ENCODE measurements at regions not wholly inside any gene's neighbourhood (a gene's known extent, or its start where the extent isn't known, plus 50 kb on each side); places are given as distances from the start of the nearest gene placed in this dataset.

GRCh38 chr12:18982226-18982949, 147.1 kb upstream of the PLEKHA5 start:
- H3K9me3 Mint-ChIP-seq, result peaks cover 4 to 8% of the 10 kb centered on the region in 2 donors
- DNase-seq (no peak), ATAC-seq (replicated peaks) (no peak)
- no peaks in the 10 kb centered on the region for H3K27me3 Mint-ChIP-seq
- no peak overlapping the region for H3K27ac Mint-ChIP-seq
- no peaks in the 10 kb centered on the region for H3K36me3 Mint-ChIP-seq
- H3K4me3 Mint-ChIP-seq, result no peak overlapping the region
- H3K4me1 Mint-ChIP-seq, result no peaks in the 10 kb centered on the region

GRCh38 chr12:18983854-18984253, 145.7 kb upstream of the PLEKHA5 start:
- no peaks in the 10 kb centered on the region for H3K36me3 Mint-ChIP-seq
- no peaks in the 10 kb centered on the region for H3K27me3 Mint-ChIP-seq
- H3K9me3 Mint-ChIP-seq, result peaks cover 4 to 6% of the 10 kb centered on the region in 2 donors
- no peaks in the 10 kb centered on the region for H3K4me1 Mint-ChIP-seq
- DNase-seq (no peak), ATAC-seq (replicated peaks) (no peak)
- no peak overlapping the region for H3K4me3 Mint-ChIP-seq
- H3K27ac Mint-ChIP-seq, result no peak overlapping the region

- H3K36me3 Mint-ChIP-seq, result no peaks in the 10 kb centered on the region
Measured at GRCh38 chr12:18990856-18991255, 138.7 kb upstream of the PLEKHA5 start.

GRCh38 chr12:18992336-18992735, 137.2 kb upstream of the PLEKHA5 start:
- Mint-ChIP-seq H3K4me1 (no peaks in the 10 kb centered on the region), H3K9me3 (peaks cover 0 to 2% of the 10 kb centered on the region in 2 donors), H3K36me3 (no peaks in the 10 kb centered on the region), H3K27ac (no peak overlapping the region), H3K27me3 (no peaks in the 10 kb centered on the region), H3K4me3 (no peak overlapping the region)
- DNase-seq, result no peak
- ATAC-seq (replicated peaks), result no peak

More at GRCh38 chr12:18990856-18991255, 138.7 kb upstream of the PLEKHA5 start:
- Mint-ChIP-seq H3K27ac (no peak overlapping the region), H3K4me3 (no peak overlapping the region), H3K4me1 (no peaks in the 10 kb centered on the region), H3K27me3 (no peaks in the 10 kb centered on the region), H3K9me3 (no peaks in the 10 kb centered on the region)
- DNase-seq (no peak), ATAC-seq (replicated peaks) (no peak)

- no peak for DNase-seq
- no peak overlapping the region for H3K27ac Mint-ChIP-seq
- H3K27me3 Mint-ChIP-seq, result no peaks in the 10 kb centered on the region
- no peak overlapping the region for H3K4me3 Mint-ChIP-seq
- H3K36me3 Mint-ChIP-seq, result peaks cover 0 to 2% of the 10 kb centered on the region in 2 donors
- no peaks in the 10 kb centered on the region for H3K4me1 Mint-ChIP-seq
- ATAC-seq (replicated peaks), result no peak
- peaks cover 0 to 7% of the 10 kb centered on the region in 2 donors for H3K9me3 Mint-ChIP-seq
Measured at GRCh38 chr12:18998343-18999261, 130.9 kb upstream of the PLEKHA5 start.

- ATAC-seq (replicated peaks) (no peak), DNase-seq (no peak)
- H3K9me3 Mint-ChIP-seq, result peaks cover 0 to 7% of the 10 kb centered on the region in 2 donors
- no peak overlapping the region for H3K27ac Mint-ChIP-seq
- H3K4me3 Mint-ChIP-seq, result no peak overlapping the region
- peaks cover 0 to 2% of the 10 kb centered on the region in 2 donors for H3K36me3 Mint-ChIP-seq
- no peaks in the 10 kb centered on the region for H3K4me1 Mint-ChIP-seq
- H3K27me3 Mint-ChIP-seq, result no peaks in the 10 kb centered on the region
Measured at GRCh38 chr12:19000836-19001235, 128.7 kb upstream of the PLEKHA5 start.

- no peaks in the 10 kb centered on the region for H3K4me1 Mint-ChIP-seq
- H3K4me3 Mint-ChIP-seq, result no peak overlapping the region
- no peak for DNase-seq
- H3K36me3 Mint-ChIP-seq, result peaks cover 0 to 2% of the 10 kb centered on the region in 2 donors
- H3K27ac Mint-ChIP-seq, result no peak overlapping the region
- no peaks in the 10 kb centered on the region for H3K27me3 Mint-ChIP-seq
- H3K9me3 Mint-ChIP-seq, result peaks cover 0 to 6% of the 10 kb centered on the region in 2 donors
- no peak for ATAC-seq (replicated peaks)
Measured at GRCh38 chr12:19002216-19002615, 127.3 kb upstream of the PLEKHA5 start.

- H3K36me3 Mint-ChIP-seq, result no peaks in the 10 kb centered on the region
- H3K27me3 Mint-ChIP-seq, result no peaks in the 10 kb centered on the region
- no peak overlapping the region for H3K27ac Mint-ChIP-seq
- H3K4me1 Mint-ChIP-seq, result no peaks in the 10 kb centered on the region
- no peak overlapping the region for H3K4me3 Mint-ChIP-seq
- no peak for ATAC-seq (replicated peaks)
- DNase-seq, result no peak
- peaks cover 0 to 1% of the 10 kb centered on the region in 2 donors for H3K9me3 Mint-ChIP-seq
Measured at GRCh38 chr12:19003141-19003540, 126.4 kb upstream of the PLEKHA5 start.

GRCh38 chr12:19003987-19004619, 125.4 kb upstream of the PLEKHA5 start:
- ATAC-seq (replicated peaks) (no peak), DNase-seq (no peak)
- no peaks in the 10 kb centered on the region for H3K9me3 Mint-ChIP-seq
- no peak overlapping the region for H3K27ac Mint-ChIP-seq
- no peaks in the 10 kb centered on the region for H3K36me3 Mint-ChIP-seq
- no peak overlapping the region for H3K4me3 Mint-ChIP-seq
- no peaks in the 10 kb centered on the region for H3K4me1 Mint-ChIP-seq
- H3K27me3 Mint-ChIP-seq, result no peaks in the 10 kb centered on the region

GRCh38 chr12:19005257-19005801, 124.2 kb upstream of the PLEKHA5 start:
- no peaks in the 10 kb centered on the region for H3K36me3 Mint-ChIP-seq
- no peak for DNase-seq
- H3K27me3 Mint-ChIP-seq, result no peaks in the 10 kb centered on the region
- no peak overlapping the region for H3K27ac Mint-ChIP-seq
- no peak for ATAC-seq (replicated peaks)
- no peak overlapping the region for H3K4me3 Mint-ChIP-seq
- H3K4me1 Mint-ChIP-seq, result no peaks in the 10 kb centered on the region
- no peaks in the 10 kb centered on the region for H3K9me3 Mint-ChIP-seq

- no peaks in the 10 kb centered on the region for H3K36me3 Mint-ChIP-seq
- H3K27ac Mint-ChIP-seq, result no peak overlapping the region
- peaks cover 0 to 4% of the 10 kb centered on the region in 2 donors for H3K9me3 Mint-ChIP-seq
- H3K4me3 Mint-ChIP-seq, result no peak overlapping the region
- no peak for ATAC-seq (replicated peaks)
- no peaks in the 10 kb centered on the region for H3K4me1 Mint-ChIP-seq
- H3K27me3 Mint-ChIP-seq, result no peaks in the 10 kb centered on the region
- no peak for DNase-seq
Measured at GRCh38 chr12:19006626-19007137, 122.9 kb upstream of the PLEKHA5 start.

GRCh38 chr12:19008102-19008501, 121.4 kb upstream of the PLEKHA5 start:
- Mint-ChIP-seq H3K36me3 (no peaks in the 10 kb centered on the region), H3K27me3 (no peaks in the 10 kb centered on the region), H3K4me1 (no peaks in the 10 kb centered on the region), H3K4me3 (no peak overlapping the region), H3K9me3 (peaks cover 0 to 4% of the 10 kb centered on the region in 2 donors), H3K27ac (no peak overlapping the region)
- DNase-seq (no peak), ATAC-seq (replicated peaks) (no peak)

- H3K27ac Mint-ChIP-seq, result no peak overlapping the region
- ATAC-seq (replicated peaks) (no peak), DNase-seq (no peak)
- H3K4me3 Mint-ChIP-seq, result no peak overlapping the region
- no peaks in the 10 kb centered on the region for H3K27me3 Mint-ChIP-seq
- peaks cover 0 to 4% of the 10 kb centered on the region in 2 donors for H3K9me3 Mint-ChIP-seq
- no peaks in the 10 kb centered on the region for H3K36me3 Mint-ChIP-seq
- no peaks in the 10 kb centered on the region for H3K4me1 Mint-ChIP-seq
Measured at GRCh38 chr12:19010087-19010486, 119.4 kb upstream of the PLEKHA5 start.

- H3K4me1 Mint-ChIP-seq, result no peaks in the 10 kb centered on the region
- DNase-seq (no peak), ATAC-seq (replicated peaks) (no peak)
- H3K4me3 Mint-ChIP-seq, result no peak overlapping the region
- H3K27ac Mint-ChIP-seq, result no peak overlapping the region
- peaks cover 0 to 4% of the 10 kb centered on the region in 2 donors for H3K9me3 Mint-ChIP-seq
- H3K27me3 Mint-ChIP-seq, result no peaks in the 10 kb centered on the region
- no peaks in the 10 kb centered on the region for H3K36me3 Mint-ChIP-seq
Measured at GRCh38 chr12:19010726-19011125, 118.8 kb upstream of the PLEKHA5 start.

Measured in stimulated activated naive B cell treated with anti-CD40 and anti-IgM and Interleukin-4, amounts not matched to agents 10 μg/mL and 1 μg/mL and 100 μg/mL, for 72 hours (primary cell).